Endodermal cell (in vitro differentiated cells): ENCODE measurements at regions not wholly inside any gene's neighbourhood (a gene's known extent, or its start where the extent isn't known, plus 50 kb on each side); places are given as distances from the start of the nearest gene placed in this dataset.

ENCODE experiments used
- DNase-seq: peaks from one replicate; pipeline ENCODE4 v3.0.0-alpha.2; 2017
- H3K27ac ChIP-seq: 2 replicates; pipeline ENCODE4 v1.5.1; 2013; ENCODE audit warnings: mild to moderate bottlenecking, low read depth, low read length, moderate library complexity
- H3K27me3 ChIP-seq: 2 replicates; pipeline ENCODE4 v1.6.1; 2013; ENCODE audit warnings: mild to moderate bottlenecking, low read length, moderate library complexity; ENCODE audit not compliant: insufficient read depth, control insufficient read depth, poor library complexity, severe bottlenecking
- H3K36me3 ChIP-seq: 2 replicates; pipeline ENCODE4 v1.7.0; 2013; ENCODE audit warnings: mild to moderate bottlenecking, low read length, moderate library complexity; ENCODE audit not compliant: control insufficient read depth, insufficient read depth
- H3K4me1 ChIP-seq: one replicate; pipeline ENCODE4 v1.7.0; 2013; ENCODE audit warnings: low read length; ENCODE audit not compliant: control insufficient read depth, insufficient read depth
- H3K4me3 ChIP-seq: 2 replicates; pipeline ENCODE4 v1.5.1; 2013; ENCODE audit warnings: mild to moderate bottlenecking, low read length, moderate library complexity
- H3K9ac ChIP-seq: 2 replicates; pipeline ENCODE4 v1.6.1; 2013; ENCODE audit warnings: mild to moderate bottlenecking, low read length, moderate library complexity; ENCODE audit not compliant: poor library complexity, severe bottlenecking; ENCODE audit errors: extremely low read depth
- H3K9me3 ChIP-seq: 2 replicates; pipeline ENCODE4 v1.6.1; 2013; ENCODE audit warnings: mild to moderate bottlenecking, low read length, moderate library complexity; ENCODE audit not compliant: control insufficient read depth
- H3K27ac Mint-ChIP-seq: 2 replicates; pipeline ENCODE4 v1.8.0; 2020; ENCODE audit warnings: mixed read lengths
- H3K27me3 Mint-ChIP-seq: 2 replicates; pipeline ENCODE4 v1.8.0; 2021; ENCODE audit warnings: mild to moderate bottlenecking, mixed read lengths; ENCODE audit not compliant: insufficient read depth
- H3K36me3 Mint-ChIP-seq: 2 replicates; pipeline ENCODE4 v1.8.0; 2020; ENCODE audit warnings: low read depth, mixed read lengths
- H3K4me1 Mint-ChIP-seq: 2 replicates; pipeline ENCODE4 v1.8.0; 2020; ENCODE audit warnings: mixed read lengths
- H3K4me3 Mint-ChIP-seq: 2 replicates; pipeline ENCODE4 v1.8.0; 2020; ENCODE audit warnings: mild to moderate bottlenecking, moderate library complexity, mixed read lengths
- H3K9me3 Mint-ChIP-seq: 2 replicates; pipeline ENCODE4 v1.8.0; 2020; ENCODE audit warnings: mild to moderate bottlenecking, mixed read lengths
- CTCF ChIP-seq: fragments of 200-600 bp; sonication (generic); conservative IDR thresholded peaks from 2 replicates; pipeline ENCODE4 v1.5.0; 2021; ENCODE audit warnings: antibody characterized with exemption, mild to moderate bottlenecking
- WGBS, 2 experiments: methylation state at CpG; one replicate each; pipeline versions ENCODE4 v1.1.5 to v1.1.7; 2013; ENCODE audit warnings: missing lambda C conversion rate in 2 of 2, mixed read lengths in 1 of 2; ENCODE audit not compliant: insufficient coverage in 1 of 2, insufficient read length in 1 of 2; 5-methylcytosine and 5-hydroxymethylcytosine counted together

DNA sequence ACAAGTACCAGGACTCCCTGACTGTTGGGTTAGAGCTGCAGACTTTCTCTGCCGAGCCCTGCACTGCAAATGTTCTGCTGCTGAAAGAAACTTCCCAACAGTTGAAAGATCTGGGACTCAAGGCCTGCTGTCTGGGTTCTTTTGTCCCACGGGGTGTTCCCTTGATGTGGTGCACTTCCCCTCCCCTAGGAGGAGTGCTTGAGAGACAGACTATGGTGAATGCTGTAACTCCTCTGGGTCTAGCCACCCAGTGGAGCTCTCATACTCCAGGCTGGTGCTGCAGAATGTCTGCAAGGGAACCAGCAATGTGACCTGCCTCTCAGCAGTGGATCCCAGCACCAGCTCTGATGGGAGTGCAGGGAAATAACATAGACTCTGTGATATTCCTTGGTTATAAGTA, 129.2 kb upstream of the SLCO1B1 start:
- peak; percentile 70 for DNase-seq
- peak; percentile 70 for TF ChIP-seq CTCF
- no peaks in the 10 kb centered on the region for H3K36me3 ChIP-seq

DNA sequence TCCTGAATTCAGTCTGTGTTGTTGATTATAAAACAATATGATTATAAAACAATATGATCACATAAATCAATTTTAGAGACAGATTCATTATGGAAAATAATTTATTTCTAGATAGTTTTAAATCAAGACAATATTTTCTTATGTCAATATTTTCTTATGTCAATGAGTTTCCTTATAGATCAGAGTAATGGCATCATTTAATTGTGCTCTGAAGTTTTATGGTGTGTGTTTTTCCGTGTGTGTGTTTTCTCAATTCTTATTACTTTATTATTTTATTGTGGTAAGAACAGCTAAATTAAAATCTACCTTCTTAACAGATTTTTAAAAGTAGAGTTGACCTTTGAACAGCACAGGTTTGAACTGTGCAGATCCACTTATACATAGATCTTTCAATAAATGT, 105.3 kb upstream of the SLCO1B1 start:
- Histone ChIP-seq H3K4me1 (no peaks in the 10 kb centered on the region), H3K27ac (no peak overlapping the region), H3K27me3 (no peaks in the 10 kb centered on the region), H3K36me3 (no peaks in the 10 kb centered on the region), H3K9ac (no peak overlapping the region), H3K9me3 (no peaks in the 10 kb centered on the region), H3K4me3 (no peak overlapping the region)
- Mint-ChIP-seq H3K4me3 (no peak overlapping the region), H3K4me1 (no peaks in the 10 kb centered on the region), H3K27me3 (no peaks in the 10 kb centered on the region), H3K36me3 (no peaks in the 10 kb centered on the region), H3K9me3 (no peaks in the 10 kb centered on the region), H3K27ac (no peak overlapping the region)
- no CpG with 5 or more reads among the region's 1 CpG for WGBS, 2 experiments
- DNase-seq: no peak
- TF ChIP-seq CTCF: no peak

More for the DNA sequence above, 129.2 kb upstream of the SLCO1B1 start:
- H3K27ac ChIP-seq: no peak overlapping the region
- Mint-ChIP-seq H3K4me3 (no peak overlapping the region), H3K27ac (no peak overlapping the region), H3K9me3 (peaks cover 6% of the 10 kb centered on the region), H3K27me3 (no peaks in the 10 kb centered on the region), H3K36me3 (no peaks in the 10 kb centered on the region), H3K4me1 (no peaks in the 10 kb centered on the region)
- no peak overlapping the region for H3K4me3 ChIP-seq
- WGBS, 2 experiments: 90% methylated on average over 2 of the region's 2 CpGs; no CpG with 5 or more reads in 1 of the 2 experiments
- H3K9me3 ChIP-seq: no peaks in the 10 kb centered on the region
- no peak overlapping the region for H3K9ac ChIP-seq
- H3K27me3 ChIP-seq: no peaks in the 10 kb centered on the region
- H3K4me1 ChIP-seq: no peaks in the 10 kb centered on the region

DNA sequence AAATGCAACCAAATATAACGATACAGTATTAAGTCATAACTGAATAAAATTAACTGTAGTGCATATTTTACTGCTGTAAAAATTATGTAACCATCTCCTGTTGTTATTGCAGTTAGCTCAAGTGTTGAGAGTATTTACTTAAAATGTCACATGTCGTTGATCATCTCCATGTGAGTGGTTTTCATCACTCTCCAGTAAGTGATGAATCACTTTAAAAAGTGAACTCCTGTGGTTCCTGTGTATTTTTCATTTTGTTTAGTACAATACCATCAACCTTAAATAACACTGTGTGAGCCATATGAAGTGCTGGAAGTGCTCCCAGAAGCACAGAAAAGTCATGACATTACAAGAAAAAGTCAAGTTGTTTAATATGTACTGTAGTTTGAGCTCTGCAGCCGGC, 104.7 kb upstream of the SLCO1B1 start:
- Mint-ChIP-seq H3K36me3 (no peaks in the 10 kb centered on the region), H3K27ac (no peak overlapping the region), H3K9me3 (no peaks in the 10 kb centered on the region), H3K27me3 (no peaks in the 10 kb centered on the region), H3K4me1 (no peaks in the 10 kb centered on the region), H3K4me3 (no peak overlapping the region)
- no peak for TF ChIP-seq CTCF
- 93% methylated on average over 2 of the region's 3 CpGs; no CpG with 5 or more reads in 1 of the 2 experiments for WGBS, 2 experiments
- H3K4me1 ChIP-seq: no peaks in the 10 kb centered on the region
- no peak for DNase-seq
- no peaks in the 10 kb centered on the region for H3K9me3 ChIP-seq
- H3K36me3 ChIP-seq: no peaks in the 10 kb centered on the region
- no peak overlapping the region for H3K9ac ChIP-seq
- H3K27me3 ChIP-seq: no peaks in the 10 kb centered on the region
- H3K4me3 ChIP-seq: no peak overlapping the region
- H3K27ac ChIP-seq: no peak overlapping the region
